Esophagus (tissue), 2 donors: ENCODE measurements at regions not wholly inside any gene's neighbourhood (a gene's known extent, or its start where the extent isn't known, plus 50 kb on each side); places are given as distances from the start of the nearest gene placed in this dataset.

Source experiments
- H3K27ac ChIP-seq, 2 donors: one replicate each; pipeline ENCODE4 v1.5.1; 2013; ENCODE audit warnings: low read depth in 2 of 2, mild to moderate bottlenecking in 2 of 2, inconsistent platforms in 1 of 2, low read length in 1 of 2, moderate library complexity in 1 of 2
- H3K27me3 ChIP-seq, 2 donors: one replicate each; pipeline ENCODE4 v1.6.1; 2013; ENCODE audit warnings: low read length in 2 of 2, control low read depth in 1 of 2, mild to moderate bottlenecking in 1 of 2; ENCODE audit not compliant: insufficient read depth in 2 of 2, control insufficient read depth in 1 of 2
- H3K36me3 ChIP-seq, 2 donors: one replicate each; pipeline ENCODE4 v1.6.1; 2013; ENCODE audit warnings: low read length in 1 of 2; ENCODE audit not compliant: control insufficient read depth in 2 of 2, insufficient read depth in 2 of 2
- H3K4me1 ChIP-seq, 2 donors: one replicate each; pipeline ENCODE4 v1.6.1; 2013; ENCODE audit warnings: low read length in 1 of 2; ENCODE audit not compliant: control insufficient read depth in 2 of 2, insufficient read depth in 2 of 2
- H3K4me3 ChIP-seq, 2 donors: one replicate each; pipeline ENCODE4 v1.5.1; 2013; ENCODE audit warnings: low read length in 2 of 2, mild to moderate bottlenecking in 2 of 2, low read depth in 1 of 2, moderate library complexity in 1 of 2
- H3K9me3 ChIP-seq, 2 donors: one replicate each; pipeline ENCODE4 v1.6.1; 2013; ENCODE audit warnings: mild to moderate bottlenecking in 2 of 2, low read depth in 1 of 2, low read length in 1 of 2, moderate library complexity in 1 of 2; ENCODE audit not compliant: control insufficient read depth in 2 of 2, insufficient read depth in 1 of 2
- WGBS, 2 donors: extraction: QIAGEN DNeasy Blood & Tissue Kit; methylation state at CpG; one replicate each; pipeline ENCODE4 v1.1.7; 2013; 5-methylcytosine and 5-hydroxymethylcytosine counted together
- donor health status: healthy with polysubstance abuse.
- donor health status: Bipolar disorder and iron deficiency.

GRCh38 chr13:107395927-107396662 is 819.2 kb downstream of the LIG4 start:
- 81 to 83% methylated on average over 7 of the region's 7 CpGs for WGBS, 2 donors
- H3K36me3 ChIP-seq = no peaks in the 10 kb centered on the region

GRCh38 chr13:107392205-107392604 is 823.1 kb downstream of the LIG4 start:
- H3K36me3 ChIP-seq = no peaks in the 10 kb centered on the region
- 24 to 44% methylated on average over 1 of the region's 1 CpG for WGBS, 2 donors

More at GRCh38 chr13:107395927-107396662, 819.2 kb downstream of the LIG4 start:
- Histone ChIP-seq H3K4me1 (no peaks in the 10 kb centered on the region), H3K4me3 (no peak overlapping the region), H3K27ac (no peak overlapping the region), H3K9me3 (no peaks in the 10 kb centered on the region), H3K27me3 (no peaks in the 10 kb centered on the region)

GRCh38 chr13:107387525-107387924 is 819.6 kb upstream of the ARGLU1 start:
- Histone ChIP-seq H3K27ac (no peak overlapping the region), H3K36me3 (no peaks in the 10 kb centered on the region), H3K4me3 (no peak overlapping the region), H3K4me1 (no peaks in the 10 kb centered on the region), H3K9me3 (peaks cover 0 to 4% of the 10 kb centered on the region in 2 donors), H3K27me3 (no peaks in the 10 kb centered on the region)
- WGBS, 2 donors = 63 to 72% methylated on average over 2 of the region's 2 CpGs

More at GRCh38 chr13:107392205-107392604, 823.1 kb downstream of the LIG4 start:
- Histone ChIP-seq H3K4me3 (no peak overlapping the region), H3K27ac (no peak overlapping the region), H3K27me3 (no peaks in the 10 kb centered on the region), H3K4me1 (no peaks in the 10 kb centered on the region), H3K9me3 (peaks cover 0 to 4% of the 10 kb centered on the region in 2 donors)

GRCh38 chr13:107379407-107380155 is 811.6 kb upstream of the ARGLU1 start:
- Histone ChIP-seq H3K36me3 (no peaks in the 10 kb centered on the region), H3K27me3 (no peaks in the 10 kb centered on the region), H3K9me3 (no peaks in the 10 kb centered on the region), H3K4me1 (no peaks in the 10 kb centered on the region), H3K4me3 (no peak overlapping the region), H3K27ac (no peak overlapping the region)
- 35 to 39% methylated on average over 7 of the region's 7 CpGs for WGBS, 2 donors

GRCh38 chr13:107376341-107377125 is 808.6 kb upstream of the ARGLU1 start:
- H3K4me3 ChIP-seq = no peak overlapping the region
- no peaks in the 10 kb centered on the region for H3K36me3 ChIP-seq
- no peak overlapping the region for H3K27ac ChIP-seq
- H3K9me3 ChIP-seq = no peaks in the 10 kb centered on the region
- 56 to 58% methylated on average over 6 of the region's 6 CpGs for WGBS, 2 donors
- H3K4me1 ChIP-seq = no peaks in the 10 kb centered on the region
- H3K27me3 ChIP-seq = no peaks in the 10 kb centered on the region

DNA sequence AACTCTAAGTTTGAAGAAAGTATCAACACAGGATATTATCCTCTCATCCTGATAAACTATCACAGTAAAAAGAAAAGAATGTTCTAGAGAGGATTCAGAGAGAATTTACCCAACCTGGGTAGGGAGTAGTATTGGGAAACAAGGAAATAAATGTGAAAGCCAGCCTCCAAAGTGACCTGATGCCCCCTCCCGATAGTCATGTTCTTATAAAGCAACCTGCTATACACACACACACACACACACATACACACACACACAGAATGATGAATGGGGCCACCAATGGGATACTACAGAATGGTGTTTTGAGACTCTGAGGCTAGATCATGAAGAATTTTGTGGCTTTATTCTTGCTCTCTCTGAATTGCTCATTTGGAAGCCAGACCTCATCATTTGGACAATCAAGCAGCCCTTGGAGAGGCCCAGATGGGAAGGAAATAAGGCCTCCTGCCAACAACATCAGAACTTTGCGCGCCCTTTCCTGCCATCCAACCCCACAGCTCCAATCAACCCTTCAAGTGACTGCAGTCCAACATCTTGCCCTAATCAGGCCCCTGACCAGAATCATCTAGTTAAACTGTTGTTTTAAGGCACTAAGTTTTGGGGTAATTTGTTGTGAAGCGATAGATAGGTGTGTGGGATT is 807.9 kb upstream of the ARGLU1 start:
- H3K4me3 ChIP-seq = no peak overlapping the region
- no peak overlapping the region for H3K27ac ChIP-seq
- WGBS, 2 donors = 74 to 82% methylated on average over 4 of the region's 4 CpGs
- H3K4me1 ChIP-seq = no peaks in the 10 kb centered on the region
- no peaks in the 10 kb centered on the region for H3K27me3 ChIP-seq
- H3K9me3 ChIP-seq = no peaks in the 10 kb centered on the region
- H3K36me3 ChIP-seq = no peaks in the 10 kb centered on the region

GRCh38 chr13:107374038-107374437 is 806.1 kb upstream of the ARGLU1 start:
- WGBS, 2 donors = 82 to 90% methylated on average over 2 of the region's 2 CpGs
- no peaks in the 10 kb centered on the region for H3K9me3 ChIP-seq
- H3K4me1 ChIP-seq = no peaks in the 10 kb centered on the region
- H3K27ac ChIP-seq = no peak overlapping the region
- H3K4me3 ChIP-seq = no peak overlapping the region
- H3K27me3 ChIP-seq = no peaks in the 10 kb centered on the region
- H3K36me3 ChIP-seq = no peaks in the 10 kb centered on the region

DNA sequence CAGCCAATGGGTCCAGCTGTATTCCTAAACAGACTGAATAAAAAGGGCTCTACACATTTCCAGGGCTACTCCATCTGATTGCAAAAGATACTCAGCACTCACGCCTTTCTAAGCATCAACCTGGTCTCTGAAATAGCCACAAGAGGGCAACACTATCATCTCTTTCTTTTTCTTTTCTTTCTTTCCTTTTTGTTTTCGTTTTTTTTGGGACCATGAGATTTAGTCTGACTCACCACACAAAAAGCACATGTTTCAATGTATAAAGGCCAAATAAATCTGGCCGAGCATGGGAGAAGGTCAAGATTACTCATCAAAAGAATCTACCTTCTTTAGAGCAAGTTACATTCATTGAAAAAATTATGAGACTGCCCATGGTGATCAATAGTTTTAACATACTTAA is 805.6 kb upstream of the ARGLU1 start:
- H3K27ac ChIP-seq = no peak overlapping the region
- no peaks in the 10 kb centered on the region for H3K4me1 ChIP-seq
- H3K9me3 ChIP-seq = no peaks in the 10 kb centered on the region
- no peak overlapping the region for H3K4me3 ChIP-seq
- no peaks in the 10 kb centered on the region for H3K27me3 ChIP-seq
- 6 to 11% methylated on average over 3 of the region's 3 CpGs for WGBS, 2 donors
- H3K36me3 ChIP-seq = no peaks in the 10 kb centered on the region
